ENCODE measurements at regions not wholly inside any gene's neighbourhood (a gene's known extent, or its start where the extent isn't known, plus 50 kb on each side); places are given as distances from the start of the nearest gene placed in this dataset.

- TF ChIP-seq CTCF (IDR thresholded peaks at IDR 0.05; ENCODE audit: insufficient read depth, low read length) (no peak), POLR2AphosphoS5 (IDR thresholded peaks at IDR 0.05; ENCODE audit: low read depth) (no peak), REST (IDR thresholded peaks at IDR 0.05; ENCODE audit: insufficient replicate concordance, low read depth) (no peak), SPI1 (IDR thresholded peaks at IDR 0.05; ENCODE audit: borderline replicate concordance, low read depth) (no peak), GABPA (IDR thresholded peaks at IDR 0.05; ENCODE audit: low read depth) (no peak)
Measured at GRCh38 chr11:37124384-37124783, 526.3 kb upstream of the RAG2 start.

Measured in HL-60 (cell line).